ENCODE measurements at regions not wholly inside any gene's neighbourhood (a gene's known extent, or its start where the extent isn't known, plus 50 kb on each side); places are given as distances from the start of the nearest gene placed in this dataset.

- no peak overlapping the region for H2BK120ac ChIP-seq (replicated peaks; ENCODE audit: low read depth, low read length)
- H3K9me3 ChIP-seq (ENCODE audit: insufficient read depth in 2 of 2, low read depth in 1 of 2, low read length in 1 of 2): no peaks in the 10 kb centered on the region
- TF ChIP-seq SIRT6 (IDR thresholded peaks at IDR 0.05; ENCODE audit: low read length) (no peak), SAP30 (IDR thresholded peaks at IDR 0.05; ENCODE audit: insufficient read depth, insufficient replicate concordance, low read length) (no peak), RXRA (IDR thresholded peaks at IDR 0.05; ENCODE audit: insufficient read depth, low read depth, low read length) (no peak), HDAC2 (IDR thresholded peaks at IDR 0.05; ENCODE audit: borderline replicate concordance in 1 of 2, low read depth in 2 of 2, low read length in 2 of 2) (no peak)
- FAIRE-seq (no peak), DNase-seq (ENCODE audit: low read depth in 1 of 2, low spot score in 2 of 2) (no peak)
- no peak overlapping the region for H3K4ac ChIP-seq (replicated peaks; ENCODE audit: insufficient read length, low read depth, low read length)
- no peak overlapping the region for H2BK20ac ChIP-seq (ENCODE audit: low read length)
- no peak overlapping the region for H4K8ac ChIP-seq (ENCODE audit: extremely low read depth, insufficient read depth, low read length)
- ChIA-PET POLR2A (ENCODE audit: partially characterized antibody) (no interaction called here), CTCF (ENCODE audit: partially characterized antibody) (interaction anchor here (2.1 kb wide), 1 partner anchor 147 kb away, joined by 11 read pairs; the partner anchor contains the start of gene ADRA2A)
- H3K56ac ChIP-seq (replicated peaks; ENCODE audit: insufficient read length, low read depth, low read length): no peak overlapping the region
- no peak overlapping the region for H2AK5ac ChIP-seq (ENCODE audit: low read depth, low read length)
- H3K27me3 ChIP-seq (replicated peaks in 1 of 4; ENCODE audit: control insufficient read depth in 3 of 4, extremely low read depth in 1 of 4, insufficient read depth in 3 of 4, low read length in 3 of 4): no peaks in the 10 kb centered on the region
- no peaks in the 10 kb centered on the region for H4K20me1 ChIP-seq (replicated peaks in 1 of 2; ENCODE audit: control insufficient read depth in 1 of 2, insufficient read depth in 2 of 2, low read length in 2 of 2)
- WGBS, 2 experiments (ENCODE audit: extremely low coverage in 1 of 2, insufficient coverage in 1 of 2, insufficient read length in 1 of 2, insufficient replicate concordance in 2 of 2, low coverage in 1 of 2, low lambda C conversion rate in 2 of 2, missing lambda C conversion rate in 1 of 2): 92% methylated on average over 4 of the region's 4 CpGs; no CpG with 5 or more reads in 1 of the 2 experiments
- no peak overlapping the region for H4K91ac ChIP-seq (replicated peaks; ENCODE audit: insufficient read length, low read length)
- H3K23ac ChIP-seq (ENCODE audit: insufficient read length): no peak overlapping the region
- no peaks in the 10 kb centered on the region for H3K79me2 ChIP-seq (ENCODE audit: control insufficient read depth in 1 of 2, insufficient read depth in 2 of 2, low read length in 2 of 2)
- H2BK12ac ChIP-seq (ENCODE audit: low read depth, low read length): no peak overlapping the region
- no peak overlapping the region for H3K9ac ChIP-seq (replicated peaks in 1 of 4; ENCODE audit: extremely low read depth in 1 of 4, low read depth in 3 of 4, low read length in 3 of 4)
- H3K4me3 ChIP-seq (ENCODE audit: extremely low read depth in 1 of 4, insufficient read depth in 2 of 4, low read depth in 3 of 4, low read length in 4 of 4): no peak overlapping the region
- H2AFZ ChIP-seq (ENCODE audit: low read length): no peak overlapping the region
- no peaks in the 10 kb centered on the region for H3K23me2 ChIP-seq (ENCODE audit: low read depth, low read length)
- no peaks in the 10 kb centered on the region for H3K4me1 ChIP-seq (replicated peaks in 1 of 4; ENCODE audit: control insufficient read depth in 3 of 4, insufficient read depth in 4 of 4, low read length in 3 of 4)
- no peaks in the 10 kb centered on the region for H3K79me1 ChIP-seq (ENCODE audit: low read depth, low read length)
- no peak overlapping the region for H3K18ac ChIP-seq (ENCODE audit: extremely low read depth, low read length)
- H2BK15ac ChIP-seq (ENCODE audit: low read length): no peak overlapping the region
- no peak overlapping the region for H2BK5ac ChIP-seq (ENCODE audit: low read depth, low read length)
- H3K4me2 ChIP-seq (ENCODE audit: insufficient read depth in 1 of 2, low read depth in 2 of 2, low read length in 2 of 2): no peak overlapping the region
- H3K27ac ChIP-seq (ENCODE audit: low read depth, low read length): no peak overlapping the region
- no peak overlapping the region for H4K5ac ChIP-seq (ENCODE audit: insufficient read length, low read depth, low read length)
- H3K36me3 ChIP-seq (ENCODE audit: control insufficient read depth in 2 of 4, insufficient read depth in 4 of 4, low read length in 3 of 4): no peaks in the 10 kb centered on the region
- no peak overlapping the region for H3K14ac ChIP-seq (ENCODE audit: insufficient read length)
Measured at GRCh38 chr10:111222961-111223360, 146.1 kb downstream of the ADRA2A start.

Measured in H1 (cell line).